ENCODE measurements at regions not wholly inside any gene's neighbourhood (a gene's known extent, or its start where the extent isn't known, plus 50 kb on each side); places are given as distances from the start of the nearest gene placed in this dataset.

GRCh38 chr11:81644239-81644840 is 1089.3 kb downstream of the FAM181B start:
- DNase-seq (peak; percentile 23), ATAC-seq (ENCODE audit: low read depth) (no peak)
- H3K18ac ChIP-seq (ENCODE audit: low read depth, low read length) = no peak overlapping the region
- TF ChIP-seq RCOR1 (IDR thresholded peaks at IDR 0.05; ENCODE audit: insufficient replicate concordance, low read length) = no peak
- TF ChIP-seq MAZ (IDR thresholded peaks at IDR 0.05; ENCODE audit: borderline replicate concordance, low read depth, low read length) = no peak
- TF ChIP-seq CEBPB (IDR thresholded peaks at IDR 0.05; ENCODE audit: low read depth, low read length) = no peak
- TF ChIP-seq RFX5 (IDR thresholded peaks at IDR 0.05; ENCODE audit: low read depth, low read length) = no peak
- TF ChIP-seq CTCF (conservative IDR thresholded peaks at IDR 0.05; ENCODE audit: low read depth, low read length) = peak; percentile 54
- no peak for TF ChIP-seq MAFK (IDR thresholded peaks at IDR 0.05; ENCODE audit: low read depth, low read length)
- TF ChIP-seq, protein P1, sequence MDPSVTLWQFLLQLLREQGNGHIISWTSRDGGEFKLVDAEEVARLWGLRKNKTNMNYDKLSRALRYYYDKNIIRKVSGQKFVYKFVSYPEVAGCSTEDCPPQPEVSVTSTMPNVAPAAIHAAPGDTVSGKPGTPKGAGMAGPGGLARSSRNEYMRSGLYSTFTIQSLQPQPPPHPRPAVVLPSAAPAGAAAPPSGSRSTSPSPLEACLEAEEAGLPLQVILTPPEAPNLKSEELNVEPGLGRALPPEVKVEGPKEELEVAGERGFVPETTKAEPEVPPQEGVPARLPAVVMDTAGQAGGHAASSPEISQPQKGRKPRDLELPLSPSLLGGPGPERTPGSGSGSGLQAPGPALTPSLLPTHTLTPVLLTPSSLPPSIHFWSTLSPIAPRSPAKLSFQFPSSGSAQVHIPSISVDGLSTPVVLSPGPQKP (IDR thresholded peaks at IDR 0.05; ENCODE audit: borderline replicate concordance, low read depth, low read length) = no peak
- peak; percentile 50 for TF ChIP-seq SMC3 (IDR thresholded peaks at IDR 0.05; ENCODE audit: low read depth, low read length)
- peak; percentile 41 for TF ChIP-seq RAD21 (IDR thresholded peaks at IDR 0.05; ENCODE audit: low read length)
- no peak for TF ChIP-seq NFE2L2 (IDR thresholded peaks at IDR 0.05; ENCODE audit: low read depth, low read length)
- TF ChIP-seq POLR2A (IDR thresholded peaks at IDR 0.05; ENCODE audit: low read depth, low read length) = no peak
- no peak overlapping the region for H2BK120ac ChIP-seq (ENCODE audit: low read depth, low read length)
- H3K56ac ChIP-seq (ENCODE audit: extremely low read depth, insufficient read depth, low read length) = no peak overlapping the region
- H3K27ac ChIP-seq (ENCODE audit: insufficient read depth, low read length) = no peak overlapping the region
- H2BK5ac ChIP-seq (ENCODE audit: low read depth, low read length, poor library complexity, severe bottlenecking) = no peak overlapping the region
- H2AK5ac ChIP-seq (ENCODE audit: low read depth, low read length) = no peak overlapping the region
- no peak overlapping the region for H4K91ac ChIP-seq (ENCODE audit: insufficient read depth, low read depth, low read length)
- no peak overlapping the region for H4K8ac ChIP-seq (ENCODE audit: low read depth in 2 of 2, low read length in 2 of 2)
- no peak overlapping the region for H2BK15ac ChIP-seq (ENCODE audit: low read depth, low read length)
- H3K79me1 ChIP-seq (ENCODE audit: low read depth in 1 of 2, low read length in 2 of 2) = no peaks in the 10 kb centered on the region
- no peaks in the 10 kb centered on the region for H3K4me1 ChIP-seq (ENCODE audit: control insufficient read depth, insufficient read depth, low read length)
- H2BK20ac ChIP-seq (ENCODE audit: low read depth, low read length) = no peak overlapping the region
- H3K9me3 ChIP-seq (ENCODE audit: control insufficient read depth, insufficient read depth, low read length) = no peaks in the 10 kb centered on the region
- H4K5ac ChIP-seq (ENCODE audit: low read depth, low read length) = no peak overlapping the region
- dilution Hi-C loops (cut with HindIII; ENCODE audit: low sequenced_read_pairs, unreplicated experiment) (no loop called here), in situ Hi-C loops (cut with MboI; ENCODE audit: low sequenced_read_pairs) (no loop called here), intact Hi-C loops (cut with micrococcal nuclease) (no loop called here)
- H3K23ac ChIP-seq (ENCODE audit: low read depth, low read length) = no peak overlapping the region
- no TSS peak for BruUV-seq (replicated peaks)
- H2AFZ ChIP-seq (replicated peaks; ENCODE audit: low read length, poor library complexity) = no peak overlapping the region
- H3K9me1 ChIP-seq (ENCODE audit: insufficient read depth, low read length) = no peaks in the 10 kb centered on the region
- ChIA-PET POLR2A (ENCODE audit: unreplicated experiment) (no interaction called here), CTCF (interaction anchor here (0.7 kb wide), 1 partner anchor 349 kb away, joined by 3 read pairs; no protein-coding TSS in a partner anchor)
- H3K14ac ChIP-seq (replicated peaks; ENCODE audit: low read depth, low read length) = no peak overlapping the region
- no peaks in the 10 kb centered on the region for H4K20me1 ChIP-seq (ENCODE audit: insufficient read depth, low read length)
- H3K9ac ChIP-seq (ENCODE audit: low read depth, low read length) = no peak overlapping the region
- no peak overlapping the region for H3K4me3 ChIP-seq (ENCODE audit: insufficient read depth, low read depth, low read length)
- WGBS, 2 experiments (ENCODE audit: extremely low coverage in 2 of 2, insufficient read length in 1 of 2) = no CpG with 5 or more reads among the region's 1 CpG
- H3K4ac ChIP-seq (ENCODE audit: low read depth, low read length) = no peak overlapping the region
- H2AK9ac ChIP-seq (replicated peaks; ENCODE audit: low read depth, low read length, poor library complexity) = no peak overlapping the region
- no peak overlapping the region for H3K4me2 ChIP-seq (ENCODE audit: low read depth, low read length)
- no peaks in the 10 kb centered on the region for H3K27me3 ChIP-seq (ENCODE audit: control insufficient read depth, insufficient read depth, low read length)
- H3K36me3 ChIP-seq (ENCODE audit: control insufficient read depth, insufficient read depth, low read length) = no peaks in the 10 kb centered on the region
